ENCODE measurements at regions not wholly inside any gene's neighbourhood (a gene's known extent, or its start where the extent isn't known, plus 50 kb on each side); places are given as distances from the start of the nearest gene placed in this dataset.

DNA sequence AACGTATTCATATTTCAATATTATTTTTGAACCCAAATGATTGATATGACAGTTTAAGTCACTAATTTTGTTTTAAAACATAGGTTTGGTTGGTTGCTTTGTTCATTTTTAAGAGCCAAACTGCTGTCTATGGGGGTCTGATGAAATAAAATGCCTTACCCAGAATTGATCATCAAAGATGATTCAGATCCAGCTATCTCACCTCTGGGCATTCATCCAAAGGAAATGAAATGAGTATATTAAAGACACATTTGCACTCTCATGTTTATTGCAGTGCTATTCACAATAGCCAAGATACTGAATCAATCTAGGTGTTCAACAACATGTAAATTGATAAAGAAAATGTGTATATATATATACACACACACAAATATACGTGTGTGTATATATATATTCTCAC is 326.9 kb upstream of the GULP1 start:
- Histone ChIP-seq H3K27me3 (ENCODE audit: low read length) (no peaks in the 10 kb centered on the region), H3K4me2 (ENCODE audit: low read depth, low read length, poor library complexity, severe bottlenecking) (no peak overlapping the region), H4K20me1 (ENCODE audit: low read depth, low read length) (no peaks in the 10 kb centered on the region), H3K9ac (ENCODE audit: low read length) (no peak overlapping the region), H3K9me3 (ENCODE audit: insufficient read depth, low read length) (no peaks in the 10 kb centered on the region), H3F3A (ENCODE audit: insufficient read depth) (no peaks in the 10 kb centered on the region), H3K79me2 (ENCODE audit: insufficient read depth, low read length) (no peaks in the 10 kb centered on the region), H3K36me3 (ENCODE audit: low read length) (no peaks in the 10 kb centered on the region), H2AFZ (ENCODE audit: low read depth, low read length, severe bottlenecking) (no peak overlapping the region), H3K27ac (ENCODE audit: low read depth, low read length) (no peak overlapping the region), H3K4me3 (ENCODE audit: insufficient read depth, low read length, poor library complexity, severe bottlenecking) (no peak overlapping the region), H3K9me2 (replicated peaks; ENCODE audit: insufficient read depth, low read length) (no peaks in the 10 kb centered on the region)
- TF ChIP-seq, protein P1, sequence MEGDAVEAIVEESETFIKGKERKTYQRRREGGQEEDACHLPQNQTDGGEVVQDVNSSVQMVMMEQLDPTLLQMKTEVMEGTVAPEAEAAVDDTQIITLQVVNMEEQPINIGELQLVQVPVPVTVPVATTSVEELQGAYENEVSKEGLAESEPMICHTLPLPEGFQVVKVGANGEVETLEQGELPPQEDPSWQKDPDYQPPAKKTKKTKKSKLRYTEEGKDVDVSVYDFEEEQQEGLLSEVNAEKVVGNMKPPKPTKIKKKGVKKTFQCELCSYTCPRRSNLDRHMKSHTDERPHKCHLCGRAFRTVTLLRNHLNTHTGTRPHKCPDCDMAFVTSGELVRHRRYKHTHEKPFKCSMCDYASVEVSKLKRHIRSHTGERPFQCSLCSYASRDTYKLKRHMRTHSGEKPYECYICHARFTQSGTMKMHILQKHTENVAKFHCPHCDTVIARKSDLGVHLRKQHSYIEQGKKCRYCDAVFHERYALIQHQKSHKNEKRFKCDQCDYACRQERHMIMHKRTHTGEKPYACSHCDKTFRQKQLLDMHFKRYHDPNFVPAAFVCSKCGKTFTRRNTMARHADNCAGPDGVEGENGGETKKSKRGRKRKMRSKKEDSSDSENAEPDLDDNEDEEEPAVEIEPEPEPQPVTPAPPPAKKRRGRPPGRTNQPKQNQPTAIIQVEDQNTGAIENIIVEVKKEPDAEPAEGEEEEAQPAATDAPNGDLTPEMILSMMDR (IDR thresholded peaks at IDR 0.05; ENCODE audit: insufficient read depth, low read length, poor library complexity, severe bottlenecking), result no peak
- no peak for TF ChIP-seq EZH2phosphoT487 (conservative IDR thresholded peaks at IDR 0.05; ENCODE audit: low read length)

DNA sequence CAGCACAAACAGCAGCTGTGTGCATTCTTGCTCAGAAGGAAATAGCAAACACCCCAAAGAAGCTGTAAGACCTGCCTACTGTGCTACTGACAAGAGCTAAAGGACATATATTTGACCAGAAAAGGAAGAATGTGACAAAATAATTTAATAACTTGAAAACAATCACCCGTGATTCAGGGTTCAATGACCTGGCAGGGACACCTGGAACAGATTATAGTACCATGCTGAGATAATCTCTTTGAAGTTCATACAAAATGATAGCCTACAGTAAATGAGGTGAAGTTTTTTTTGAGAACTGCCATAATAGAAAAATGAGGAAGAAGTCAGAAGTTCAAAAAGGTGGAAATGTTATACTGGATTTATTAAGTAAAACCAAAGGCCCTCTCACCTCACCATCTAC is 324.8 kb upstream of the GULP1 start:
- TF ChIP-seq, protein P1 (IDR thresholded peaks at IDR 0.05; ENCODE audit: insufficient read depth, low read length, poor library complexity, severe bottlenecking), result no peak
- no peak for TF ChIP-seq EZH2phosphoT487 (conservative IDR thresholded peaks at IDR 0.05; ENCODE audit: low read length)
- Histone ChIP-seq H3K9ac (ENCODE audit: low read length) (no peak overlapping the region), H3K4me3 (ENCODE audit: insufficient read depth, low read length, poor library complexity, severe bottlenecking) (no peak overlapping the region), H3K4me2 (ENCODE audit: low read depth, low read length, poor library complexity, severe bottlenecking) (no peak overlapping the region), H3K9me2 (replicated peaks; ENCODE audit: insufficient read depth, low read length) (no peaks in the 10 kb centered on the region), H3K36me3 (ENCODE audit: low read length) (no peaks in the 10 kb centered on the region), H3K9me3 (ENCODE audit: insufficient read depth, low read length) (no peaks in the 10 kb centered on the region), H3K27ac (ENCODE audit: low read depth, low read length) (no peak overlapping the region), H2AFZ (ENCODE audit: low read depth, low read length, severe bottlenecking) (no peak overlapping the region), H3K27me3 (ENCODE audit: low read length) (no peaks in the 10 kb centered on the region), H3F3A (ENCODE audit: insufficient read depth) (no peaks in the 10 kb centered on the region), H4K20me1 (ENCODE audit: low read depth, low read length) (no peaks in the 10 kb centered on the region), H3K79me2 (ENCODE audit: insufficient read depth, low read length) (no peaks in the 10 kb centered on the region)

GRCh38 chr2:187971893-187972292 is 319.8 kb upstream of the GULP1 start:
- no peaks in the 10 kb centered on the region for H3K36me3 ChIP-seq (ENCODE audit: low read length)
- no peak overlapping the region for H3K9ac ChIP-seq (ENCODE audit: low read length)
- no peaks in the 10 kb centered on the region for H3K79me2 ChIP-seq (ENCODE audit: insufficient read depth, low read length)
- no peak overlapping the region for H3K4me2 ChIP-seq (ENCODE audit: low read depth, low read length, poor library complexity, severe bottlenecking)
- H4K20me1 ChIP-seq (ENCODE audit: low read depth, low read length), result no peaks in the 10 kb centered on the region
- H3K27ac ChIP-seq (ENCODE audit: low read depth, low read length), result no peak overlapping the region
- H2AFZ ChIP-seq (ENCODE audit: low read depth, low read length, severe bottlenecking), result no peak overlapping the region
- H3K9me2 ChIP-seq (replicated peaks; ENCODE audit: insufficient read depth, low read length), result no peaks in the 10 kb centered on the region
- H3K4me3 ChIP-seq (ENCODE audit: insufficient read depth, low read length, poor library complexity, severe bottlenecking), result no peak overlapping the region
- H3K9me3 ChIP-seq (ENCODE audit: insufficient read depth, low read length), result no peaks in the 10 kb centered on the region
- H3F3A ChIP-seq (ENCODE audit: insufficient read depth), result no peaks in the 10 kb centered on the region
- TF ChIP-seq, protein P1 (IDR thresholded peaks at IDR 0.05; ENCODE audit: insufficient read depth, low read length, poor library complexity, severe bottlenecking), result no peak
- TF ChIP-seq EZH2phosphoT487 (conservative IDR thresholded peaks at IDR 0.05; ENCODE audit: low read length), result no peak
- H3K27me3 ChIP-seq (ENCODE audit: low read length), result no peaks in the 10 kb centered on the region
